SK-N-SH (cell line): ENCODE measurements at regions not wholly inside any gene's neighbourhood (a gene's known extent, or its start where the extent isn't known, plus 50 kb on each side); places are given as distances from the start of the nearest gene placed in this dataset.
A peak's percentile ranks its signal among the peaks of the same experiment; 100 is the strongest.

Source experiments
- CTCF ChIA-PET: fragments of 300-600, 350-600 bp; formaldehyde crosslinking; extraction: SDS; loops from one replicate; lab custom pipeline; 2021; lab: Yijun Ruan, JAX
- POLR2A ChIA-PET: fragments of 350-600 bp; sonication (Branson Sonifier 250); formaldehyde crosslinking; extraction: SDS; loops from one replicate; lab custom pipeline; 2020; ENCODE audit warnings: antibody characterized with exemption, inconsistent platforms; lab: Yijun Ruan, JAX
- DNase-seq: peaks from one replicate; pipeline ENCODE4 v3.0.0; 2012
- H2AFZ ChIP-seq: fragments of 200-600 bp; sonication (generic); 2 replicates; pipeline ENCODE4 v1.8.1; 2016; ENCODE audit warnings: antibody characterized with exemption, mild to moderate bottlenecking, low read depth
- H3F3A ChIP-seq: fragments of 200-600 bp; sonication (generic); replicated peaks from 2 replicates; pipeline ENCODE3; 2016; ENCODE audit warnings: antibody characterized with exemption, mild to moderate bottlenecking; ENCODE audit not compliant: insufficient read depth
- H3K27ac ChIP-seq, 2 experiments: fragments of 200-500 bp in 1 of 2; fragments of 200-600 bp in 1 of 2; sonication (Bioruptor generic) in 1 of 2; sonication (generic), shearing (Covaris generic) in 1 of 2; 2 replicates each; pipeline versions ENCODE4 v1.5.1 to v1.6.1; 2014 to 2016; ENCODE audit warnings: low read depth in 2 of 2, inconsistent platforms in 1 of 2, low read length in 1 of 2, mild to moderate bottlenecking in 1 of 2, mixed read lengths in 1 of 2
- H3K27me3 ChIP-seq: fragments of 200-600 bp; sonication (generic), shearing (Covaris generic); 2 replicates; pipeline ENCODE4 v1.6.1; 2016; ENCODE audit warnings: mixed run types; ENCODE audit not compliant: insufficient read depth
- H3K36me3 ChIP-seq, 2 experiments: fragments of 200-500 bp in 1 of 2; fragments of 200-600 bp in 1 of 2; sonication (Bioruptor generic) in 1 of 2; sonication (generic) in 1 of 2; replicated peaks in 1 of 2; 2 replicates each; pipeline versions ENCODE3 to v1.5.1; 2014 to 2016; ENCODE audit warnings: low read length in 1 of 2, mild to moderate bottlenecking in 1 of 2; ENCODE audit not compliant: insufficient read depth in 2 of 2, control insufficient read depth in 1 of 2
- H3K4me1 ChIP-seq, 2 experiments: fragments of 200-500 bp in 1 of 2; fragments of 200-600 bp in 1 of 2; sonication (Bioruptor generic) in 1 of 2; sonication (generic), shearing (Covaris generic) in 1 of 2; 2 replicates each; pipeline versions ENCODE4 v1.5.1 to v1.6.1; 2014 to 2016; ENCODE audit warnings: low read depth in 1 of 2, low read length in 1 of 2, mixed run types in 1 of 2; ENCODE audit not compliant: insufficient read depth in 2 of 2, control insufficient read depth in 1 of 2
- H3K4me2 ChIP-seq: fragments of 200-600 bp; sonication (generic), shearing (Covaris generic); 2 replicates; pipeline ENCODE4 v1.6.1; 2017; ENCODE audit warnings: mixed run types
- H3K4me3 ChIP-seq, 2 experiments: fragments of 200-500 bp in 1 of 2; fragments of 200-600 bp in 1 of 2; sonication (Bioruptor generic) in 1 of 2; sonication (generic), shearing (Covaris generic) in 1 of 2; 2 replicates each; pipeline versions ENCODE4 v1.5.1 to v1.8.1; 2014 to 2016; ENCODE audit warnings: low read depth in 2 of 2, inconsistent platforms in 1 of 2, low read length in 1 of 2, mild to moderate bottlenecking in 1 of 2, mixed read lengths in 1 of 2, moderate library complexity in 1 of 2
- H3K79me2 ChIP-seq: fragments of 200-600 bp; sonication (generic); 2 replicates; pipeline ENCODE4 v1.8.1; 2017; ENCODE audit warnings: mild to moderate bottlenecking; ENCODE audit not compliant: insufficient read depth
- H3K9ac ChIP-seq: fragments of 200-600 bp; sonication (generic); 2 replicates; pipeline ENCODE4 v1.6.1; 2017; ENCODE audit warnings: mixed run types
- H3K9me2 ChIP-seq: fragments of 200-600 bp; sonication (generic); 2 replicates; pipeline ENCODE4 v1.6.1; 2017; ENCODE audit warnings: mixed run types
- H3K9me3 ChIP-seq: fragments of 200-600 bp; sonication (generic); 2 replicates; pipeline ENCODE4 v1.6.1; 2017; ENCODE audit warnings: mixed run types, mild to moderate bottlenecking, moderate library complexity
- H4K20me1 ChIP-seq: fragments of 200-600 bp; sonication (generic); 2 replicates; pipeline ENCODE4 v1.6.1; 2017; ENCODE audit warnings: mild to moderate bottlenecking, mixed run types; ENCODE audit not compliant: insufficient read depth
- EZH2phosphoT487 ChIP-seq: fragments of 200-600 bp; sonication (generic); IDR thresholded peaks from 2 replicates; pipeline ENCODE4 v1.6.1; 2017; ENCODE audit warnings: low read depth, mixed run types, mild to moderate bottlenecking, antibody characterized with exemption, moderate library complexity, borderline replicate concordance
- FOXJ3 ChIP-seq: sonication (generic); formaldehyde crosslinking; IDR thresholded peaks from 2 replicates; pipeline ENCODE4 v1.5.1; 2020; ENCODE audit warnings: mild to moderate bottlenecking, missing genetic modification reagents
- JUND ChIP-seq: IDR thresholded peaks from 2 replicates; pipeline ENCODE4 v1.4.0; 2012
- MEF2A ChIP-seq: IDR thresholded peaks from 2 replicates; pipeline ENCODE4 v1.4.0; 2012; ENCODE audit warnings: low read depth, borderline replicate concordance
- NRF1 ChIP-seq: IDR thresholded peaks from 2 replicates; pipeline ENCODE4 v1.6.1; 2012; ENCODE audit warnings: low read depth, mild to moderate bottlenecking, low read length
- RAD21 ChIP-seq: IDR thresholded peaks from 2 replicates; pipeline ENCODE4 v1.6.1; 2012; ENCODE audit warnings: mild to moderate bottlenecking, low read length
- RFX5 ChIP-seq: IDR thresholded peaks from 2 replicates; pipeline ENCODE4 v1.6.1; 2012; ENCODE audit warnings: mild to moderate bottlenecking, improper control_type of control experiment, low read length
- WGBS: methylation state at CpG from one replicate; pipeline ENCODE4 v1.1.6; 2017; ENCODE audit warnings: low lambda C conversion rate; 5-methylcytosine and 5-hydroxymethylcytosine counted together
- TF ChIP-seq, protein P1 (sequence below): IDR thresholded peaks from 2 replicates; pipeline ENCODE4 v1.6.1; 2012; ENCODE audit warnings: mild to moderate bottlenecking, low read depth, low read length, moderate library complexity

DNA sequence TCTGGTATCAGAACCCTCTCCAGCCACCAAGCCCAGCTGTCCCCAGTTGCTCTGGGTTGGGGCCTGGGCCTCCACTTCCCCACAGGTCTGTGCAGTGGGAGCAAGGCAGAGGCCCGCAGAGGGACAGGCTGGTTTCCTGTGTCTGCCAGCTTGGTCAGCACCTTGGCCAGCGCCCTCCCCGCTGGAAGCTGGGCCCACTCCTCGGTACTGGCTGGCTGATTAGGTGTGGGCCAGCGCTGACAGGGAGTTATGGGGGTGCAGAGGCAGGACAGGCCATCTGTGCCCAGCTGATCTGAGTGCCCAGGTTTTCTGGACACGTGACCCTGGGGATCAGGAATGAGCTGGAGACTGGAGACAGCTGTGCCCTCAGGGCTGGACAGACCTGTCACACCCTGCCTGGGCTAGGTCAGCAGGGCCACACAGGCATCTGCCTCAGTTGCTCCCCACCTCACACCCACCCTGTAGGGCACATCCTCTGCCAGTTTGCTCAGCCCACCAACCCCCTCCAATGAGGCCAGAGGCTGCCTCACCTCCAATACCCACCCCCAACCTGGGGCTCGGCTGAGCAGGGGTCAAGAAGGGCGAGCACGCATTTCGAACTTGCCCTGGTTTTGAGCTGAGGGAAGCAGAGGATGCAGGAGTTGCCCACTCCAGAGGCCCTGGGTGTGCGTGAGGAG lies 175.3 kb downstream of the IGLL1 start:
- POLR2A ChIA-PET: interaction anchor here (0.8 kb wide), 1 partner anchor 13 kb away, joined by 3 read pairs; no protein-coding TSS in a partner anchor

DNA sequence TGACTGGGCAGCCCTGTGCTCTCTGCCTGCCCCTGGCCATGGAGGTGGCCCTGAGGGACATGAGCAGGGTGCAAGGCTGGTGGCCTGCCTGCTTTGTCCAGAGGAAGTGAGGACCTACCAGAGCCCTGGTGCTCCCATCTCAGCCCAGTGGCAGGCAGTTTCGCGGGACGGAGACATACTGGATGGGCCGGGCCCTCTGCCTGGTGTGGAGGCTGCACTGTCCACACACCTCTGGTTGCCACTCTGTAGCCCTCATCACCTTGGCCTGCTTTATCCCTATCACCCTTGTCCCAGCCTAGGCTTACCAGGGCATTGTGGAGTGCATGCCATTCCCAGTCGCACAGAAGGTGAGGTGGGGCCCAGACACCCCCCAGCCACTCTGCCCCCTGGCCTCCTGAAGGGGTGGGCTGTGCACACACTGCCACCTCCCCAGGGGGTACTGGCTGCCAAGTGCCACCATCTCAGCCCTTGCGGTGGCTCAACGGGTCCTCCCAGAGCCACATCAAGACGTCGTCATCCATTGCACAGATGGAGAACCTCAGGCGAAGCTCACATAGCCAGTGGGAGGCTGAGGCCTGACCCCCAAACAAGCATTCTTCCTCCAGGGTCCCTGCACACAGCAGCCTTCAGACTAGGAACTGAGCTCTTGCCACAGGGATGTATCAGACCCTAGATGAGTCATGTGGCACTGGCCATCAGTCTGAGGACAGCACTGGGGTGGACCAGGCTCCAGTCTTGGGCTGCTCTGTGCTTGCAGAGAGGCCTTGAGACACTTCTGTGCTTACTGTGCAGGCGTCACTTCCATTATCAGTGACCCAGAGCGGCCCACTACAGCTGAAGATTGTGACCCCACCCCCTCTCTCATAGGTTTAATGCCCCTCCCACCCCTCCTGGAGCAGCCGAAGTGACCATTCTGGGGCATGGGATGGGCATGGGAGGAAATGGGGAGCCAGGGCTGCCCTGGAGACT lies 176.1 kb downstream of the IGLL1 start:
- Histone ChIP-seq H3K27me3 (no peaks in the 10 kb centered on the region), H3F3A (peaks cover 10% of the 10 kb centered on the region), H3K9me2 (no peaks in the 10 kb centered on the region), H2AFZ (no peak overlapping the region), H4K20me1 (no peaks in the 10 kb centered on the region), H3K4me1 (peaks cover 0 to 32% of the 10 kb centered on the region in 2 experiments; a peak in 1 of 4 replicates), H3K79me2 (no peaks in the 10 kb centered on the region), H3K4me3 (no peak overlapping the region), H3K9ac (no peak overlapping the region), H3K9me3 (no peaks in the 10 kb centered on the region), H3K27ac (no peak overlapping the region), H3K36me3 (no peaks in the 10 kb centered on the region), H3K4me2 (no peak overlapping the region)
- CTCF ChIA-PET: interaction anchor here (0.7 to 3.3 kb wide), 13 partner anchors 14 to 353 kb away, joined by 3 to 13 read pairs (median 4); no protein-coding TSS in a partner anchor
- no peak for DNase-seq
- TF ChIP-seq MEF2A: no peak
- no peak for TF ChIP-seq NRF1
- TF ChIP-seq JUND: no peak
- no peak for TF ChIP-seq FOXJ3 (CRISPR knock-in tag)
- TF ChIP-seq EZH2phosphoT487: no peak
- no peak for TF ChIP-seq RFX5
- 56% methylated on average over 4 of the region's 13 CpGs for WGBS
- POLR2A ChIA-PET: interaction anchor here (0.8 kb wide), 1 partner anchor 14 kb away, joined by 3 read pairs; no protein-coding TSS in a partner anchor

More for the DNA sequence above, 175.3 kb downstream of the IGLL1 start:
- DNase-seq: no peak
- no peak overlapping the region for H3K4me3 ChIP-seq
- no peaks in the 10 kb centered on the region for H3K9me2 ChIP-seq
- no peaks in the 10 kb centered on the region for H3K36me3 ChIP-seq
- H3K9me3 ChIP-seq: no peaks in the 10 kb centered on the region
- no peaks in the 10 kb centered on the region for H3K79me2 ChIP-seq
- H3F3A ChIP-seq: peaks cover 10% of the 10 kb centered on the region
- H4K20me1 ChIP-seq: no peaks in the 10 kb centered on the region
- 50% methylated on average over 2 of the region's 11 CpGs for WGBS
- no peak overlapping the region; a peak in 1 of 4 replicates for H3K27ac ChIP-seq
- no peak overlapping the region for H3K9ac ChIP-seq
- no peaks in the 10 kb centered on the region for H3K27me3 ChIP-seq
- TF ChIP-seq, protein P1, sequence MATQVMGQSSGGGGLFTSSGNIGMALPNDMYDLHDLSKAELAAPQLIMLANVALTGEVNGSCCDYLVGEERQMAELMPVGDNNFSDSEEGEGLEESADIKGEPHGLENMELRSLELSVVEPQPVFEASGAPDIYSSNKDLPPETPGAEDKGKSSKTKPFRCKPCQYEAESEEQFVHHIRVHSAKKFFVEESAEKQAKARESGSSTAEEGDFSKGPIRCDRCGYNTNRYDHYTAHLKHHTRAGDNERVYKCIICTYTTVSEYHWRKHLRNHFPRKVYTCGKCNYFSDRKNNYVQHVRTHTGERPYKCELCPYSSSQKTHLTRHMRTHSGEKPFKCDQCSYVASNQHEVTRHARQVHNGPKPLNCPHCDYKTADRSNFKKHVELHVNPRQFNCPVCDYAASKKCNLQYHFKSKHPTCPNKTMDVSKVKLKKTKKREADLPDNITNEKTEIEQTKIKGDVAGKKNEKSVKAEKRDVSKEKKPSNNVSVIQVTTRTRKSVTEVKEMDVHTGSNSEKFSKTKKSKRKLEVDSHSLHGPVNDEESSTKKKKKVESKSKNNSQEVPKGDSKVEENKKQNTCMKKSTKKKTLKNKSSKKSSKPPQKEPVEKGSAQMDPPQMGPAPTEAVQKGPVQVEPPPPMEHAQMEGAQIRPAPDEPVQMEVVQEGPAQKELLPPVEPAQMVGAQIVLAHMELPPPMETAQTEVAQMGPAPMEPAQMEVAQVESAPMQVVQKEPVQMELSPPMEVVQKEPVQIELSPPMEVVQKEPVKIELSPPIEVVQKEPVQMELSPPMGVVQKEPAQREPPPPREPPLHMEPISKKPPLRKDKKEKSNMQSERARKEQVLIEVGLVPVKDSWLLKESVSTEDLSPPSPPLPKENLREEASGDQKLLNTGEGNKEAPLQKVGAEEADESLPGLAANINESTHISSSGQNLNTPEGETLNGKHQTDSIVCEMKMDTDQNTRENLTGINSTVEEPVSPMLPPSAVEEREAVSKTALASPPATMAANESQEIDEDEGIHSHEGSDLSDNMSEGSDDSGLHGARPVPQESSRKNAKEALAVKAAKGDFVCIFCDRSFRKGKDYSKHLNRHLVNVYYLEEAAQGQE: peak; percentile 95
- TF ChIP-seq RAD21: no peak
- TF ChIP-seq, all 33 proteins: peak for 1
- H3K4me2 ChIP-seq: no peak overlapping the region
- no peak overlapping the region for H2AFZ ChIP-seq
- peaks cover 0 to 30% of the 10 kb centered on the region in 2 experiments; a peak in 1 of 4 replicates for H3K4me1 ChIP-seq
- CTCF ChIA-PET: interaction anchor here (0.8 to 3.3 kb wide), 6 partner anchors 19 to 187 kb away, joined by 3 to 13 read pairs (median 3); no protein-coding TSS in a partner anchor
